G401 (cell line): ENCODE measurements at regions not wholly inside any gene's neighbourhood (a gene's known extent, or its start where the extent isn't known, plus 50 kb on each side); places are given as distances from the start of the nearest gene placed in this dataset.

Source experiments
- DNase-seq: peaks from one replicate; pipeline ENCODE4 v3.0.0-alpha.2; 2015; ENCODE audit warnings: low spot score
- in situ Hi-C: cut with HindIII; loops from 2 replicates; pipeline ENCODE4 v1.10.0; 2016; ENCODE audit warnings: low sequenced_read_pairs, mixed read lengths

DNA sequence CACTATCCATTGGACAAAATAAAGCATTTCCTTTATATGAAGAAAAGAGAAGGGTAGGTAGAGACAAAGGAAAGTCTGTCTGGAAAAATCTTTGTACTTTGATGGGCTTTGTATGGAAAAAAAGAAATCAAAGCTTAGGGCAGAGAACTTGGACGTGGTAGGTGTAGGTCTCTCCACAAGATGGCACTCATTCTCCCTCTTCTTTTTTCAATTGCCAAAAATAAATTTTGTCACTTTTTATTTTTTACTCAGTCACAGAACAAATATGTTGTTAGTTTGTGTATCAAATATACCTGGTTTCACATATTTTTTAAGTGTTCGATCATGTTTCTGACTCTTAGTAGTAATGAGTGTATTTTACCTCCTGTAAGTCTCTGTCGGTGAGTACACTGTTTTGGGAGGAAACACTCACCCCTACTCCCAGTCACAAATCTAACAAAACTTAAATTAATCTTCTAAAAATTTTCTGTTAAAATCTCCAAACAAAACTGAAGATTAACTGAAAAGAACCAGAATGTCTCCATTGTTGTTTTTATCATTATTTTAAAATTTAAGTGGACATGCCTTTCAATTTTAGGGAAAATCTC lies 415.8 kb upstream of the GOLIM4 start:
- in situ Hi-C loops = no loop called here
- peak; percentile 4 for DNase-seq

DNA sequence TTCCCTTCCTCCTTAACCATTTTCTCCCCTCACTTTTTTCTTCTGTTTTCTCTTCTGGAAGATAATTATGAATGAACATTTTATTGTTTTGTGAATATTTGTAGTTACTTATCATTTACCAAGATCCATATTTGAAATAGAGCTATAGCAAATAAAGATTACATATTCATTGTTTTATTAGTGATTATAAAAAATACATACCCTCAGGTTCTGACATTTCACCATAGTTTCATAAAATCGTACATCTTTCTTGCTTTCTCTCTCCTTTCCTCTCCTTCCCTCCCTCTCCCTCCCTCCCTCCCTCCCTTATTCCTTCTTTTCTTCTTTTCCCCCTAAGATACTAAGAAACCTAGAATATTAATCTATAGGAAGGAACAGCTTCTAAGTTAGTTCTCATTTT lies 410.9 kb upstream of the GOLIM4 start:
- in situ Hi-C loops = no loop called here

DNA sequence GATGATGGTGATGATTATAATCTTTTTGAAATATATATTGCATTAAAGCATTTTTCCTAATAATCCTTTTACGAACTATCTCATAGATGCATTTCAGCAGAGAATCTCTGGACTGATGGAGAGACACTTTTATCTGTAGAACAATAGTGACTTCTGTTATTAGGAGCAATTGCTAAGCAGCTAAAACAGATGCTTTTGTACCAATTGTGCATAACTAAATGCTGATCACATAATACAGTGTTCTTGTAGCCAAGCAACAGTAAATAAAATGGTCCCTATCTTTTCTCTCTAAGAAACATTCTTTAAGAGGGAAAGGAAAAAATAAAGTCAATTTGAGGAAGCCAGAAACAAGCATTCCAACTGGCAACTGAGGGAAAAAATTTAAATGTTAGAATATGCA lies 405.8 kb upstream of the GOLIM4 start:
- no peak for DNase-seq
- in situ Hi-C loops = no loop called here

More for the DNA sequence above, 410.9 kb upstream of the GOLIM4 start:
- no peak for DNase-seq

DNA sequence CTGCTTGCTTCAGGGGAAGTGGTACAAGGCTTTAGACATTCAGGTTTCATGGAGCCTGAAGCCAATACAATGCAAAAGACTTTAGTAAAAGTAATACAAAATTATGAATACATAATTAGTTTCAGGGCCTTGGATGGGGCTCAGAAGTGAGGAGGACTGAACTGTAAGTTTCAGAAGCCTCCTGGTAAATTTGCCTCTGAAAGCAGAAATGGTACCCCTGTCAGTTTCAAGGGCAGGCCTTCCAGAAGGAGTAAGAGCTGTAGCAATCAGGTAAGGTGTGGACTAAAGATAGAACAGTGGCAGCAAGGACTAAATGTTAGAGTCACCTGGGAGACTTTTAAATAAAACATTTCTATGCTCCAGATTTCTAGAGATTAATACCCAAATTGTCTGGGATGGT lies 402.5 kb upstream of the GOLIM4 start:
- in situ Hi-C loops = no loop called here
- DNase-seq = no peak

DNA sequence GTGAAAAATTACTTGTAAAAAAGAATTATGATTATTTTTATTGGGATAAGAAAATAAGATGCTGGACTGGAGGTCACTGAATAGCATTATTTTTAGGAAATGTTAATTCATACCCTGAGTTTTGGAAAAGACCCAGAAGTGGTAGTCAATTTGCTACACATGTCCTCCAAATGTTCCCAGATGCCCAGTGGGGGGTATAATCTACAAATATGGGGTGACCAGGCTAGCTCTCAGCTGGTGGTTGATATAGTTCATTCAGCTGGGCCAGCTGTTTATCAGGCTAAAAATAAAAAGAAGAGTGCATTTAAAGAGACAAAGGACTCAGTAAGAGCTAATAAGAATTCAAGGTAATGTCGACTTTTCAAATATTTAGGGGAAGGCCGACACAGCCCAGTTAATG lies 402.0 kb upstream of the GOLIM4 start:
- in situ Hi-C loops = no loop called here
- no peak for DNase-seq

DNA sequence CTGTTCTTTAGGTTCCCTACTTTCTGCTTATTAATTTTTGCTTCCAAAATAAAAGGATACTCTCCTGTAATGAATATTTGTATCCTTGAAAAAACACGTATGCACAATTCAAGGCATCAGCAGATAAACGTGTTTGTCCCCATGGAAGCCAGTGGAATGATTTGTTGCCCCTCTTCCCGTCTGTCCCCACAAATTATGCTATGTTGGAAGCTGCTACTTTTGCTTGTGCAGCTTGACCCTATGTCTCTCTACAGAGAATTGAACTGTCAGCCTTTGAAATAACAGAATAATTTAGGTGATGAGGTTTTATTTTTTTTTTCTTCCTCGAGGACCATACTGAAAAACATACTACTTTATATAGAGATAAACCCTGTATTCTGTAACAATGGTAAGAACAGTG lies 401.5 kb upstream of the GOLIM4 start:
- no peak for DNase-seq
- in situ Hi-C loops = no loop called here

DNA sequence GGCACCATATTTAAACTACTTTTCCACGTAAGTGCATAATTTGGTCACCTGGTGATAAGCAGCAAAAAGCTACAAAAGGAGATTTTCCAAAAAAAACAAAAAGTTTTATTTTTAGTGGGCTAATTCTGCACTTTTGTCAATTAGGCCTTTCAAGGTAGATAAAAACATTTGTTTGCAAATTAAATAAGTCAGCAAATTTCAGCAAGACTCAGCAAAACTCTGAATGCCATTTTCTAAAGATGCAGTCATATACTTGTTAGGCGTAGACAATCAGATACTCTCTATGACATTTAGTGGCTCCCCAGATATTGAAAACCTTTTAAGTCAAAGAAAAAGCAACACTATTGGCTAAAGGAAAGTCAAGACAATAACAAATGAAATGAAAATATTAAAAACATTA lies 400.2 kb upstream of the GOLIM4 start:
- no peak for DNase-seq
- in situ Hi-C loops = no loop called here

DNA sequence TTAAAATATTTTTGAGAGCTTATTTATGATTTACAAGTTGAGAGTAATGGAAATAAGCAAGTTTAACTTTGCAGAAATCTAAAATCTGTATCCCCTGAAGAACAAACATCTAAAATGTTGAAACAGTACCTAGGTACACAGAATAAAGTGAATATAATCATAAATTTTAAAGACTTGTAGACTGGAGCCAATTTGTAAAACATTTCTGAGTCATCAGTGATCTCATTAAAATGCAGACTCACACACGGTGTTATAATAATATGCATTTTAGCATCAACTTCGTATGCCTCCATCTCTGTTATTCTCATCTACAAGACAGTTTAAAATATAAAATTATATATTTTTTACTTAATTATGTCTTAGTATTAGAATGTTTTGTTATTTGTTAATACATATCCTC lies 399.5 kb upstream of the GOLIM4 start:
- DNase-seq = no peak
- in situ Hi-C loops = no loop called here

DNA sequence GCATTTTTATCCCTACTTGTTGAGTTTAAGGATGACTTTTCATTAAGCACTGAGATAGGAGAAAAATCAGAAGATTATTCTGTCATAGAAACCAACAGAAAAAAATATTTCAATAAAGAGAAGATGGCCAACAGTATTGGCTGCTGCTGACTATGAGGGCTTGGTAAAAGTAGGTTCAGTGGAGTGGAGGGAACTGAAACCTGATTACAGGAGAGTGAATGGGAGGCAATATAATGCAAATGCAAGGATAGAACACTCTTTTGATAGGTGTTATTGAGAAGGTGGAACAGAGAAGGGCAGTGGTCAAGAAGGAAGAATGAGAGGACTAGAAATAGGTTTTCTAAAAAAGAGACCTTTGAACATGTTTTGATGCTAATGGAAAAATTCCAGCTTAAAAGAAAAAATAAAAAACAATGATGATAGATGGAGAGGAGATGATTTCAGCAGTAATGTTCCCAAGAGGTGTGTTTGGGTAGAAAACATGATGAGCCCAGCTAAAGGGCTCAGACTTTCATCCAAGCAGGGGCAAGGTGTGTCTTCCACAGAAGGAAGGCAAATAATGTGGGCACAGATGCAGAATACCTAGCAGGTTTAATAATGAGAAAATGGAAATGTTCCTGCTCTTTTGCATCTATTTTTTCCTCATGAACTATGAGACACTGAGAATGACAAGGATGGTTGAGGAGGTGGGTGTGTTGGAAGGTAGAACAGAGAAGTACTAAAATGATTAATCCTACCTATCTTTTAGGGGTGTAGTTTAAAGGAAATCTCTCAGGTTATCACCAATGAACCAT lies 397.9 kb upstream of the GOLIM4 start:
- in situ Hi-C loops = no loop called here
- no peak for DNase-seq

DNA sequence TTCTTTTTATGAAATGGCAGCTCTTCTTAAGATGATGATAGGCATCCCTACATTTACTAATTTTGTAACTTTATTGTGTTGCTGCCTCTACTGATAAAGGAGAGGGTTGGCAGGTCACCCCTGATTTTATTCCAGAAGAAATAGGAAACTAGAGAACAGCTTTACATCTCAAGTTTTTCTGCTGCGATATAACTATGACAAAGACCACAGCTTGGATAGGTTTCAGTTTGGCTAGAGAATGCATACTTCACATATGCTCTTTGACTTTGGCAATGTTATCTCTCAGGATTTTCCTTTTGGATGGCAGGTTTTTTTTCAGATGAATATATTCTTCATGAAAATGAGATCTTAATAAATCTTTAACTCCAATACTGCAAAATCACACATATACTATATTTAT lies 395.3 kb upstream of the GOLIM4 start:
- in situ Hi-C loops = no loop called here
- no peak for DNase-seq

DNA sequence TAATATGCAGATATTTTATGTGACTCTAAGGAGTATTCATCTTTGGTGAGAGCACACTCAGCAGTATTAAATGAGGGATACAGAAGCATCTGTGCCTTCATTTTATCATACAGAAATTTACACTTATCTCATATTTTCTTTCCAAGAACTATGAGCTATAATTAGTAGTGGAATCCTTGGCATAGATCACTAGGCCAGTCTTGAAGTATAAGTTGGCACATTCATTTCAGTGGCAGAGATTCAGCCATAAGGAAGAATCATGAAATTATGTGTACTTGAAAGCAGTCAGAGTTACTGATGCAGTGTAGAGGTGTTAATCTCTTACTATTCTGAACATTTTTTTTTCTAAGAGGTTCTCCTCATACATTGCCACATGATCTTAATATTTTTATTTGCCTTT lies 393.6 kb upstream of the GOLIM4 start:
- in situ Hi-C loops = no loop called here

DNA sequence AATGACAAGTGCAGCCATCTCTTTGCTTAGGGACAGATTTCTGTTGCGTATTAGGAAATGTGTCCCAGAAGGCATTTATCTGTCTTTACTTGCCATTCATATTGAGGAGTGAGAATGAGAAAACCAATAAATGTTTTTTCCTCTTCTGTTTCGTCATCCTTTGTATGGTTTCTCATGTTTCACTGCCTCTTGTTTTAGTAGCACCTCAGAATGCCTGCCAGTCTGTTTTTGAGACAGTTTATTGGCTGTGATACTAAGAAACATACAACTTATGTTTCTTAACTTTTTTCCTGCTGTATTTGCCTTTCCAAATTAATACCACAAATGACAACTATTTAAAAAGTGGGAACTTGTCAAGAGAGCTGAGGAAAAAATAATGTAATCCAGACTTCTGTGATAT lies 390.2 kb upstream of the GOLIM4 start:
- DNase-seq = no peak

More for the DNA sequence above, 393.6 kb upstream of the GOLIM4 start:
- DNase-seq = no peak

DNA sequence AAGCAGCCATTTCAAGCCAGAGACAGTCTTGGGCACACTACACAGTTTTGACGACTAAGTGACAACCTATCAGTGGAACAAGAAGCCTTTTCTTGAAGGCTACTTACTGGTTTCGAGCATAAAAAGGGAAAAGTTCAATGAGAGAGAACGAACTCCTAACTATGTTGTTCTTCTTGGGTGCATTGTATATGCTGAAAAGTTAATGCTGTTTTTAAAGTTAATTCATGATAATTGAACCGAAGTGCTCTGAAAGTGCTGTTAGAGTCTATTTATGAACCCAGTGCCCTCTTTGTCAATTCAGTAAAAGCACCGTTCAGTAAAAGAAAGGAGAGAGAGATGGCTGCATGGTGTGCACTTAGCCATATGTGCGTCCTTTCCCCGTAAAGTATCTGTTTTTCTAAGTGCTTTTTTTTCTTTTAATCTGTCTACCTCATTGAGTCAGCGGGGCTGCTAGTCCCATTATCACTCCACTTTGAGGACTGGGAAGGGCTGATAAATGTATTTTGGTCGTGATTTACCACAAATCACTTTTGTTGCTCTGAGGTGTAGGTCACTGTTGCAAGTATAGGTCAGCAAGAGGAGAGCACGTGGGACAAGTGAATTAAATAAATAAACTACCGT lies 380.7 kb upstream of the GOLIM4 start:
- DNase-seq = no peak
- in situ Hi-C loops = no loop called here

More for the DNA sequence above, 390.2 kb upstream of the GOLIM4 start:
- in situ Hi-C loops = no loop called here

DNA sequence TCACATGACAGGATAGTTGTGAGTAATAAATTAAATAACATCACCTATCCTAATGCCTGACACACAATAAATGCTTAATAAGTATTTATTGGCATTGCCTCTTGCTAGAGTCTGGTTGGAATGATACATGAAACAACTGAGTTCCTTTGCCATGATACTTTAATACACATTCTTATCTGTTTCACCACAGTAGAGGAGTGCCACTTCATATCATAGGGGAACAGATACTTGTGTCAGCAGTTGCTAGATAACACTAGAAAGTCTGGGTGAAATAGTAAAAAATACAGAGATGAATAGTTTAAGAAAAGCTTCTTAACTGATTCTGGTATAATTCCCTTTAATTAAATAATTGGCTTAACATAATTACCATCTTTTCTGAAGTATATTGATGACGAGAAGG lies 380.0 kb upstream of the GOLIM4 start:
- DNase-seq = no peak
- in situ Hi-C loops = no loop called here

DNA sequence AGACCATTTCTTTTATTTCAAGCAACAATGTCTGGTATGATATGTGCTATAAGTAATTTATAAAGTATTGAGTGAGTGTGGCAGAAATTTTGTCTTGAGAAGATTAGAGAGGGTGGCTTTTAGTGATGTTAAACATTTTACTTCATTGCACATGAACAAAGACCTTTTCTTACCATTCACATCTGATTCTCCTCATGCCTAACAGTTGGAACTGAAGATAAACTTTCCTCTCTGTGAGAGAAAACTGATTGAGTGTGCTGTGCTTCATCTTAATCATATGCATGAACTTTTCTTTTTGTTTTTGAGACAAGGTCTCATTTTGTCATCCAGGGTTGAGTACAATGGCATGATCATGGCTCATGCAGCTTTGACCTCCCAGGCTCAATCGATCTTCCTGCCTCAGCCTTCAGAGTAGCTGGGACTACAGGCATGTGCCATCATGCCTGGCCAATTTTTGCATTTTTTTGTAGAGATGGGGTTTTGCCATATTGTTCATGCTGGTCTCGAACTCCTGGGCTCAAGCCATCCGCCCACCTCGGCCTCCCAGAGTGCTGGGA lies 377.7 kb upstream of the GOLIM4 start:
- DNase-seq = no peak
- in situ Hi-C loops = no loop called here

DNA sequence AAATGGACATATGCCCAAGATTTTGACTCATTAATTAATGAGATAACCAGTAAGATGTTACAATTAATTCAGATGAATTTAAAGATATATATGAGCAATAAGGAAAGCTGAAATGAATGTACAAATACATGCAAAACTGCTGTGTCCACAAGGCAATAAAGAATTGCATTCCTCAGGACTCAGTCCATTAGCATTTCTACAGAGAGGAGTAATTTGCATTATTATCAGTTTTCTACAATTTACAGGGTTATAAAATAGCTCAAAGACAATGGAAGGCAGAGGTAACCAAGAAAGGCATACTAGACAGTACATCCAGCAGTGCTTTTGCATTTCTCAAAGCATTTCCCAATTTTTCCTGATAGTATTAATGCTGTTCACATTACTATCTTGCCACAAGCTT lies 377.1 kb upstream of the GOLIM4 start:
- in situ Hi-C loops = no loop called here
- DNase-seq = no peak

DNA sequence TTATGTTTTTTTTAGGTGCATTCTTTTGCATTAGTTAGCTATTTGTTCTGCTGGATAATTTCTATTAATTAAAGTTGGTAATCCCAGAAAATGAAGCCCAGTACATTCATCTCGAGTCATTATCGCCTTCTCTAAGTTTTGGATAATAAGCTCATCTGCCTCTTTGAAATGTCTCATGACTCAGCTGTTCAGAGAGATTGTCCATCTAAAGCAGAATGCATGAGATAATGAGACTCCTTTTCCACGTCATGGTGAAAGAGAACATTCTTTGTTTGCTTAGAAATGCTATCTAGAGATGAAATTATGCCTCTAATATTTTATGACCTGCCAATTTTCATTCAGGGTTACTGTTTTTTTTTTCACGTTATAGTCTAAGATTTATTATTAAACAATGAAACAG lies 374.7 kb upstream of the GOLIM4 start:
- in situ Hi-C loops = no loop called here
- DNase-seq = no peak

DNA sequence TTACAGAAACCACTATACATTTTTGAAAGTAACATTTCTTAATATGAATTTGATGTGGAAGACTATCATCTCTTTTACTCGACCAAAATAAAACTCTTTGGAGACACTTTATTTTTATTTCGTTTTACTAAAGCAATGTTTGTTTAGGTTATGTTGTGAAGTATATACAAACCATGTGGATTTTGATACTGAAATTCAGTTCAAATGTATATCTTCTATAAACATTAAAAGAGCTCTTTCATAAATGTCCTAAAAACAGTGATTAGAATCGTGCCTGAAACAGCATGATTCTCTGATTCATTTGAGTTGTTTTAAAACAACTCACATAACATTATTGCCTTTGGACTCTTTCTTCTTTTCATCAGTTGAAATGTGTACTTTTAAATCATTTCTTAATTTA lies 373.7 kb upstream of the GOLIM4 start:
- in situ Hi-C loops = no loop called here
- no peak for DNase-seq

DNA sequence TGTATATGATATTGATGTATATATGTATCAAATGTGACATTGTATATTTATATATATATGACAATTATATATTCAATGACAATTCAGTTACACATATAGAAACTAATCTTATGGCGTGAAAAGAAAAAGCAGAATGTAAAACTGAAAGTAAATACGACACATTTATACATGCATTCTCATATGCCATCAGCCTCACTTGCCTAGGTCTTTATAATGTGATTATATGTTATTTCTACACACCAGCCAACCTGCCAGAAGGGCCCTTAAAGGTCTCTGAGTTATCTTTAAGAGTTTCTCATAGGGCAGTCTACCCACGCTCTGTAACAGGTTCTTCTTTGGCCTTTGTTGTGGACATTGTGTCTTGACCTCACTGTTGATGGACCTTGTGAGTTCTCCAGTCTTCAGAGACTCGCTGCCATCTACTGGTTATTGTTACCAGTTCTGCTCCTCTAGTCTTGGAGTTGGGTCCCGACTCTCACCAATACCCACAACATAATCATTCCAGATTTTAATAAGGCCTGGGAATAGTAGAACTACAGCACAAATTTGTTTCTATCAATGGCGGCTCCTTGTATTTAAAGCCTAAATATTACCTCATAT lies 371.5 kb upstream of the GOLIM4 start:
- in situ Hi-C loops = no loop called here
- no peak for DNase-seq

DNA sequence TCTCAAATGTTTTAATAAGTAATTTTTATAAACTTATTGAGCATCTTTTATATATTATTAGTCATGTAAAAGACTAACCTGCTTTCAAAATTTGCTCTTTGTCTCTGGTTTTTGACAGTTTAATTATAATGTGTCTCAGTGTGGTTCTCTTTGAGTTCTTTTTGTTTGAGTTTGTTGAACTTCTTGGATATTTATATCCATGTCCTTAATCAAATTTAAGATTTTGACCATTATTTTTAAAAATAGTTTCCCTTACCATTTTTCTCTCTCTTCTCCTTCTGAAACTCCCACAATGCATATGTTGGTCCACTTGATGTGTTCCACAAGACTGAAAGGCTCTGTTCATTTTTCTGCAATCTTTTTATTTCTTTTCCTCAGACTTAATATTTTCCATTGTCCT lies 366.1 kb upstream of the GOLIM4 start:
- in situ Hi-C loops = no loop called here
- no peak for DNase-seq
